C4-2B (cell line): ENCODE measurements at regions not wholly inside any gene's neighbourhood (a gene's known extent, or its start where the extent isn't known, plus 50 kb on each side); places are given as distances from the start of the nearest gene placed in this dataset.

Experiments
- CTCF ChIP-seq: fragments of 450-650 bp; conservative IDR thresholded peaks from 2 replicates; pipeline ENCODE4 v1.5.1; 2017; ENCODE audit warnings: mild to moderate bottlenecking
- ZFX ChIP-seq: fragments of 450-650 bp; IDR thresholded peaks from 2 replicates; pipeline ENCODE4 v1.6.1; 2017

- TF ChIP-seq CTCF = no peak
- TF ChIP-seq ZFX = no peak
Measured at GRCh38 chr4:123064390-123064789, 142.0 kb upstream of the NUDT6 start.
